Left ventricle myocardium superior (tissue), 1 donor: ENCODE measurements at regions not wholly inside any gene's neighbourhood (a gene's known extent, or its start where the extent isn't known, plus 50 kb on each side); places are given as distances from the start of the nearest gene placed in this dataset.
"Not testable (repeated sequence)": the region's sequence is repeated elsewhere in the genome, so short reads cannot be mapped to it uniquely, and the experiment has no call there.

Experiments used
- ATAC-seq: fragments of 200-7000 bp; cut with Tn5 transposase; one replicate; pipeline ENCODE4 v1.9.1; 2020; ENCODE audit warnings: mild to moderate bottlenecking, moderate library complexity
- DNase-seq: peaks from one replicate; pipeline ENCODE4 v3.0.0-alpha.2; 2020
- intact Hi-C: fragments of 100-400 bp; cut with micrococcal nuclease; formaldehyde crosslinking; loops from one replicate; pipeline ENCODE4 v1.11.0; 2022
- donor health status: DM: no; HTN: yes; CAD: no; lungs with severe emphysema.

DNA sequence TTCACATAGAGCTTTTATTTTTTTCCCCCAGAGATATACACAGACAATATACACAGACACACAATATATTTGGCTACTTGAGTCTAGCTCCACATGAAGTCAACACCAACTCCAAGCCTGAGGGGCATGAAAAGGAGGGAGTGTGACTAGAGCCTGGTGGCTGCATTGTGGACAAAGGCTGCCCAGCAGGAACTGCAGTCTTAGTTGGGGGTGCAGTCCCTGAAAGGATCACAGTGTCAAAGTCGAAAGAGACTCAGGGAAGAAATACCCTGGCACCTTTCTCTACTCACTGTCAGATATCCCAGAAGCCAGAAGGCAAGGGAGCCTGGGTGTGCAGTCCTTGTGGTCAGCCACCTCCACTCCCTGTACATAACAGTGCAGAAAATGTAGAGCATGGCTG, 231.6 kb upstream of the RPS23 start:
- ATAC-seq = no peak
- no peak for DNase-seq
- intact Hi-C loops = no loop called here

DNA sequence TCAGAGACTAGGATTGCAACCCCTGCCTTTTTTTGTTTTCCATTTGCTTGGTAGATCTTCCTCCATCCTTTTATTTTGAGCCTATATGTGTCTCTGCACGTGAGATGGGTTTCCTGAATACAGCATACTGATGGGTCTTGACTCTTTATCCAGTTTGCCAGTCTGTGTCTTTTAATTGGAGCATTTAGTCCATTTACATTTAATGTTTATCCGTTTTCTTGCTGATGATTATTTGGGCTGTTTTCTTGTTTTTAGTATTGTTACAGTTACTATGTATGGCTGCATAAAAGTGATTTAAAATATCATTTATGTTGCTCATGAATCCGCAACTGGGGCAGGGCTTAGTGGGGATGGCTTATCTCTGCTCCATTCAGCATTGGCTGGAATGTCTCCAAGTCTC, 228.2 kb upstream of the RPS23 start:
- intact Hi-C loops, DNase-seq, ATAC-seq: not testable (repeated sequence)

- intact Hi-C loops = no loop called here
Measured at GRCh38 chr5:82499725-82500244, 221.6 kb upstream of the RPS23 start.

GRCh38 chr5:82497242-82497641, 219.1 kb upstream of the RPS23 start:
- ATAC-seq (no peak), DNase-seq (no peak)
- intact Hi-C loops = no loop called here

More at GRCh38 chr5:82499725-82500244, 221.6 kb upstream of the RPS23 start:
- ATAC-seq (no peak), DNase-seq (no peak)

DNA sequence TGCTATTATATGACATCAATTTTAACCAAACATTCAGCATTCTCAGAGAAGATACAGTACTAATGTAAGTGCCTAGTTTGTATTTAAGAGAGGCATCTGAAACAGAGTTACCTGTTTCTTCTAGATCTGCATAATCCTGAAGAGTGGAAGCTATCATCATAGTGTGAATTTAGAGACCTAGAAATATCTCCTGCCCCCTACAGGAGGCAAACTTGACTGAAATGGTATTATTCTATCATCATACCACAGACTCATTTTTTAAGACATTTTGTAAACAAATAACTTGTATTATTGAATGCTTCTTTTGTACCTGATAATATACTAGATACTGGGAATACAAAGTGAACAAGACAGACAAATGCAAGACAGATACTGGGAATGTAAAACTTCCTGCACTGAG, 216.8 kb upstream of the RPS23 start:
- DNase-seq (no peak), ATAC-seq (no peak)
- intact Hi-C loops = no loop called here

DNA sequence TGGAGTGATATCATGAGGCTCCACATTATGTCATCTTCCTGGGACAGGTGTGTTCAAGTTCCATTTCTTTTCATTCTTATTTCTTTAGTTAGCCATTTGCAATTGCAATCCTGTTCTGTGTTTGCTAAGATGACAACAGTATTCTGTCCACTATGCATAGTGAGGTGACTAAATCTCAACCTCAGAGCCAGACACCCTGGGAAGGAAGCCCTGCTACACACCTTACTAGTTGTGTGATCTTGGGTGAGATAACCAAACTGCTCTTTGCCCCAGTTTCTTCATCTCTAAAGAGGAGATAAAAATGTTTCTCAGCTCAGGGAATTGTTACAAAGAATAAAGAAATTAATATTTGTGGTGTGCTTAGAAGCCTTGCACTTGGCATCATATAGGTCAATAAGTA, 215.1 kb upstream of the RPS23 start:
- DNase-seq (no peak), ATAC-seq (no peak)
- intact Hi-C loops = no loop called here

DNA sequence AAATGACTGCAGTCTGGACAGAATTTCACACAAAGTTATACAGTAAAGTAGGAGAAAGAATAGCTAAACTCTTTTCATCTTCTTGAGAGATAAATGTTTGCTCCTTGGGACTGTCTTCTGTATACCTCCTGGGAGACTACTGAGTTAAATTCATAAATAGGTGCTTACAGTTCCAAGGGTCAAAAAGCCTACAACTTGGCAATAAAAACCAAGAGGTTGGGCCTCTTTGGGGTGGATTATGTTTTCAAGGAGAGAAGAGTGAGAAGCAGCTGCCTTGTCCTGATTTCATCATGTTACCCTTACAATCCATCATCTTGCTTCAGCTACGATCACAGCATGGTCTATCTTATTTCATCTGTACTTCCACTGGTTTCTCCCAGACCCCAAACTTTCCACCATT, 213.2 kb upstream of the RPS23 start:
- intact Hi-C loops = no loop called here
- DNase-seq (no peak), ATAC-seq (no peak)

DNA sequence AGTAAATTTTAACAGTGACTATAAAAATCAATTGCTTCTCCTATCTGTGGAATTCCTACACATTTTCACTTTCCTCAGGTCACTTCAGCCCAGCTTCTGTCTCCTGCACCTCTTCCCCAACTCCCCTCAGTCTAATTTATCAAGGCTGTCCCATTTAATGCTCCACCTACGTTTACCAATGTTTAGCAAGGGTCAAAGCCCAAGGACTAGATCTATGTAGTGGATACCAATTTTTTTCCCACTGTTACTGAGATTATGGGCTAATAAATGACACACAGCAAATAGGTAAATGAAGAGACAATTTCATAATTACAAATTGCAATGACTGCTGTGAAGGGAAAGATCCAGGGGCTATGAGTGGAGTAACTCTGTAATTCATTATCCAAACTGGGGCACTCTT, 211.5 kb upstream of the RPS23 start:
- ATAC-seq (no peak), DNase-seq (no peak)
- intact Hi-C loops = no loop called here

- ATAC-seq = no peak
- intact Hi-C loops = no loop called here
- no peak for DNase-seq
Measured at GRCh38 chr5:82487131-82487530, 209.0 kb upstream of the RPS23 start.

GRCh38 chr5:82480331-82480730, 202.2 kb upstream of the RPS23 start:
- no peak for DNase-seq
- intact Hi-C loops = no loop called here
- no peak for ATAC-seq

DNA sequence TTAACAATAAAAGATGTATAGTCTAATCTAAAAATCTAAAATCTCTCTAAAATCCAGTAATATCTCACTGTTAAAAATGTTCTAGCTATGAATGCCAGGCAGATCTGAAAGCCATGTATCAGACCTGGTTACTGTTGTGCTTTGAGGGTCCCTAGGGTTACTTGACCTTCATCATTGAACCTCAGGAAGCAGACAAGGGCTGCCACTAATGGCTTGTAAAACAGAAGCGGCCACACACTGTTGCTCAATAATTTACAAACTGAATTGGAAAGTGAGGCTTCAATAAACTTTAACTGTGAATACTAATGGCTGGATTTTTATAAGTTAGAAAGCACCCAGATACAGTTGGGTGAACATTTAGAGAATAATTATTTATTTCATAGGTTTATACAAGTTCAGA, 198.0 kb upstream of the RPS23 start:
- DNase-seq = no peak
- intact Hi-C loops = no loop called here
- ATAC-seq = no peak

DNA sequence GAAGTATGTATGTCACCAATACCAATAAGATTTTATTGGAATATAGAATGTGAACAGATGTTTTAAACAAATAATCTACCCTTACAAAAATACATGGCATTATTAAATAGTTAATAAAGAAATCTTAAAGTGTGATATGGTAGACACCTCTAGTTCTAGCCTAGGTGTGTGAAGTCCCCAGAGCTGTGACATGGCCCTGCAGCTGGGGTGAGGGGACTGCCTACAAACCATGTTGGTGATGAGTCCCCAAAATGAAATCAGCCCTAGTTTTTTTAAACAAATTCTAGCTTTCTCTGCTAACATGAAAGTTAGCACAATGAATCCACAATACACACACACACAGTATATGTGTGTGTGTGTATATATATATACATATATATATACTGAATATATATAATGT, 195.1 kb upstream of the RPS23 start:
- intact Hi-C loops = no loop called here
- no peak for ATAC-seq
- DNase-seq = no peak

DNA sequence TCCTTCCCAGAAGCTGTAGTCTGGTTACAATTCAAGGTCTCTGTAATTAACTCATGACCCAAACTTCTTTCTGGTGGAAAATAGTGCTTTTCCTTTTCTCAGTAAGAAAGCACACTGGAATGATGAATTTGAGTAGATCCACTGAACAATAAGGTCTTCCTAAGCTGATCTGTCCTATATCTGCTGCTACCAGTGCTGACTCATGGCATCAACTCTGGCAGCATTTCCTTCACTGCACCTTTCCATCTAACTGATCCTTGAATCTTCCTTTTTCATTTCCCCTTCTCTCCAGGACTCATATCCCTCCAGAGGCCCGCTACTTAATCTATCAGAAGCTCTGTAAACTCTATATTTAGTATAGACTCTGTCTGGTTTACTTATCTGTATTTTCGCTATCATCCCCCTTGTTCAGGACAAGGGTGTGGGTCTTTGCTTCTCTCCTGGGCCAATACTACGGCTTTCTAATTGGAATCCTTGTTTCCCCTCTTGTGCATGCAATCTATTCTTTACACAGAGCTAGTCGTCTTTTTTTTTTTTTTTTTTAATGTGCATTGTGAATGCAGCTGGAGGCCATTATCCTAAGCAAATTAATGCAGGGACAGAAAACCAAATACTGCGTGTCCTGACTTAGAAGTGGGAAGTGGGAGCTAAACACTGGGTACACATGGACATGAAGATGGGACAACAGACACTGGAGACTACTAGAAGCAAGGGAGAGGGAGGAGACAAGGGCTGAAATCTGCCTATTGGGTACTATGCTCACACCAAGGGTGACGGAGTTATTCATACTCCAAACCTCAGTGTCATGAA, 192.2 kb upstream of the RPS23 start:
- intact Hi-C loops = no loop called here
- DNase-seq = no peak
- no peak for ATAC-seq

- peak; percentile 63 for ATAC-seq
- intact Hi-C loops = no loop called here
- peak; percentile 42 for DNase-seq
Measured at GRCh38 chr5:82466986-82467561, 188.9 kb upstream of the RPS23 start.

DNA sequence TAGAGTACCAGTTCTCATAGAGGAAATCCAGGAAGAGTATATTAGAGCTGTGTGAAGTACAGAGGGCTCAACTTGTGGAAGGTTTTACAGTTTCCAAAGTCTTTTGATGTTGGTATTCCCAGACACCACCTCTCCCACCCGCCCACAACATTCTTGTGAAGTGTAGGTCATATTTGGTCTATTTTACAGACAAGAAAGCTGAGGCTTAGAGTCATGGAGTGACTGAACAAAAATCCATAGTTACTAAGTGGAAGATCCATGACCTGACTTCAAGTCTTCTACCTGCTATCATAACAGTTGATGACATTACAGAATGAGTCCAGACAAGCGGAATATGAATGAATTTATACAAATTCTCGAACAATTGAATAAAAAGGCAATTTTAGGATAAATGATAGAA, 187.1 kb upstream of the RPS23 start:
- ATAC-seq (no peak), DNase-seq (no peak)
- intact Hi-C loops = no loop called here

DNA sequence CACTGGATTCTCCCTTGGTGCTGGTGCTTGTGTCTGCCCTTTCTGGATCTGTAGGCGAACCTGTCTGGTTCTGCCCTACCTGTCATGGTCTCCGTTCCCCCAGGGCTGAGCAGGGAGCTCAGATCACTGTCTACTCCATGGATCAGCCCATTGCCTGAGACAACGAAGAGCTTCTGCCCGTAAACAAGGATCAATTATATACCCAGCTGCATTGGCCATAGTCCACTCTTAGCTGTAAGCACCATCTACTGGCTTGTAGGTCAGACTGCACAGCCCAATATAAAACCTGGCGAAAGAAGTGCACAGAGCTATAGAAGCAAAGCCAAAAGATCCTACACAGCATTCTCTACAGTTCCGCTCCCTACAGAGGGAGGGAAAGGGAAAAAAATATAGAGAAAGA, 181.5 kb upstream of the RPS23 start:
- ATAC-seq = no peak
- no peak for DNase-seq
- intact Hi-C loops = no loop called here

DNA sequence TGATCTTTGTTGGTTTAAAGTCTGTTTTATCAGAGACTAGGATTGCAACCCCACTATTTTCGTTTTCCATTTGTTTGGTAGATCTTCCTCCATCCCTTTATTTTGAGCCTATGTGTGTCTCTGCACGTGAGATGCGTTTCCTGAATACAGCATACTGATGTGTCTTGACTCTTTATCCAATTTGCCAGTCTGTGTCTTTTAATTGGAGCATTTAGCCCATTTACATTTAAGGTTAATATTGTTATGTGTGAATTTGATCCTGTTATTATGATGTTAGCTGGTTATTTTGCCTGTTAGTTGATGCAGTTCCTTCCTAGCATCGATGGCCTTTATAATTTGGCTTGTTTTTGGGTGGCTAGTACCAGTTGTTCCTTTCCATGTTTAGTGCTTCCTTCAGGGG, 177.2 kb upstream of the RPS23 start:
- intact Hi-C loops, DNase-seq, ATAC-seq: not testable (repeated sequence)

DNA sequence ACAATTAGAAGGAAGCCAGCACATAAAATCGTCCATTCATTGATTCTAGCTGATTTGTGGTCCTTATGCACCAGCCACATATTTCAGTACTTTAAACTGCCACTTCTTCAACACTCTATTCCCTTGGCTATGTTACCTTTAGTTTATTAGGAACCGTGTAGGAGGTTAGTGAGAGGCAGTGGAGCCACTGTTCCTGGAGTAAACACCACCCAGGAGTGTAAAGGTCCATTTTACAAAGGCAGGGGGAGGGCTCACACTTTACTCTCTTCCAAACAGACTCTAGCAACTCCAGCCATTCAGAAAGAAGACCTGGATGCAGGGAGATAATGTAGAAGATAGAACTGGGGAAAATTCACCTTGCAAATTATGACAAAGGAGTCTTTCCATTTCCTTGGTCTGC, 170.2 kb upstream of the RPS23 start:
- ATAC-seq (no peak), DNase-seq (no peak)
- intact Hi-C loops = no loop called here

- ATAC-seq (peak; percentile 80), DNase-seq (no peak)
- intact Hi-C loops = no loop called here
Measured at GRCh38 chr5:82447913-82448312, 169.8 kb upstream of the RPS23 start.

DNA sequence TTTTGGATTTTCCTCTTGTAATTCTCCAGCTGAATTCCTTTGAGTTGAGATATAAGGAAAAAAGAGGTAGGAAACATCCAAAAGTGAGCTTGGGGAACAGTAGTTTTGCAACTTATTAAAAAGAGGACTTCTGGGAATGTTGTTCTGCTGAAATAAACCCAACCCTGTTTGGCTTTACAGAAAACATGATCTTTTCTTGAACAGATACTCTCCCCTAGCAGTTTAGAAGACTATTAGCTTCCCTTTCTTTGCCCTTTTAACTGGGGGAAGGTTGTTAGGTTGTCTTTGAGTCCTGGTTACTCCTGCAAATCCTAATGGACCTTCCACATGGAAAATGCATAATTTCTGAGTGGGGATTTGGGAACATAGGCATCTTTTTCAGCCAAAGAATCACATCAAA, 168.7 kb upstream of the RPS23 start:
- intact Hi-C loops = no loop called here
- ATAC-seq (peak; percentile 81), DNase-seq (no peak)

DNA sequence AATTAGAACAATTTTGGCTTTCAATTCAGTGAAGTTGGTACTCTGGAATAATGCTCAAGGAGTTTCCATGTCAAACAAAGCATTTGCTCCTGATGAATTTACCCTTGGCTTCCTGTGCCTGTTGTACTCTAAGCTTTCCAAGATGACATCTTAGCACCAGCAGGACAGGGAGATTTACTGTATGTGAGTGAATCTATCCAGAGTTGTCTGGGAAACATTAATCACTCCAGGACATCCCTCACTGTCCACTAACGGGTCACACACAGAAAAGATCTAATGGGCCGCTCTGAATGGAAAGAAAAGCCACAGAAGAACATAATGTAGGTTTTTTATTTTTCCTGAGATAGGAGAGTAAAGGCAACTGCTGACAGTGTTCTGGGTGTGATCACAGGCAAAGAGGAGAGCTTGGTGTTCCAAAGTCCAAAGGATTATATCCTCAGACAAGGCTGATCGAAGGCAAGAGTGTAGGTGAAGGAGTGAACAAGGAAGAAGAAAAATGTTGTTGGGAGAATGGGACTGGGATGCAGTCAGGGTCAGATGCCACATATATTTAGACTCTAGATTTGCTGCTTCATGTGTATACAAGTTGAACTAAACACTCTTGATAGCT, 167.7 kb upstream of the RPS23 start:
- ATAC-seq (no peak), DNase-seq (no peak)
- intact Hi-C loops = no loop called here
